ENCODE measurements at regions not wholly inside any gene's neighbourhood (a gene's known extent, or its start where the extent isn't known, plus 50 kb on each side); places are given as distances from the start of the nearest gene placed in this dataset.

GRCh38 chr6:22670605-22671004 is 101.2 kb downstream of the HDGFL1 start:
- TF ChIP-seq HDAC2 (IDR thresholded peaks at IDR 0.05) (no peak), MYC (IDR thresholded peaks at IDR 0.05; ENCODE audit: borderline replicate concordance, low read length) (no peak), HOXB13 (CRISPR knock-in tag; IDR thresholded peaks at IDR 0.05; ENCODE audit: low read depth) (no peak), ZSCAN20 (CRISPR knock-in tag; IDR thresholded peaks at IDR 0.05) (no peak), E2F6 (IDR thresholded peaks at IDR 0.05; ENCODE audit: borderline replicate concordance, low read depth) (no peak), MAZ (IDR thresholded peaks at IDR 0.05; ENCODE audit: borderline replicate concordance, low read depth, low read length) (no peak)
- TF ChIP-seq, protein P1, sequence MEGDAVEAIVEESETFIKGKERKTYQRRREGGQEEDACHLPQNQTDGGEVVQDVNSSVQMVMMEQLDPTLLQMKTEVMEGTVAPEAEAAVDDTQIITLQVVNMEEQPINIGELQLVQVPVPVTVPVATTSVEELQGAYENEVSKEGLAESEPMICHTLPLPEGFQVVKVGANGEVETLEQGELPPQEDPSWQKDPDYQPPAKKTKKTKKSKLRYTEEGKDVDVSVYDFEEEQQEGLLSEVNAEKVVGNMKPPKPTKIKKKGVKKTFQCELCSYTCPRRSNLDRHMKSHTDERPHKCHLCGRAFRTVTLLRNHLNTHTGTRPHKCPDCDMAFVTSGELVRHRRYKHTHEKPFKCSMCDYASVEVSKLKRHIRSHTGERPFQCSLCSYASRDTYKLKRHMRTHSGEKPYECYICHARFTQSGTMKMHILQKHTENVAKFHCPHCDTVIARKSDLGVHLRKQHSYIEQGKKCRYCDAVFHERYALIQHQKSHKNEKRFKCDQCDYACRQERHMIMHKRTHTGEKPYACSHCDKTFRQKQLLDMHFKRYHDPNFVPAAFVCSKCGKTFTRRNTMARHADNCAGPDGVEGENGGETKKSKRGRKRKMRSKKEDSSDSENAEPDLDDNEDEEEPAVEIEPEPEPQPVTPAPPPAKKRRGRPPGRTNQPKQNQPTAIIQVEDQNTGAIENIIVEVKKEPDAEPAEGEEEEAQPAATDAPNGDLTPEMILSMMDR (IDR thresholded peaks at IDR 0.05) = no peak
- TF ChIP-seq, protein P2, sequence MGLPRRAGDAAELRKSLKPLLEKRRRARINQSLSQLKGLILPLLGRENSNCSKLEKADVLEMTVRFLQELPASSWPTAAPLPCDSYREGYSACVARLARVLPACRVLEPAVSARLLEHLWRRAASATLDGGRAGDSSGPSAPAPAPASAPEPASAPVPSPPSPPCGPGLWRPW (IDR thresholded peaks at IDR 0.05) = no peak

All from A549 (cell line).